Body of pancreas (tissue), 4 donors: ENCODE measurements at regions not wholly inside any gene's neighbourhood (a gene's known extent, or its start where the extent isn't known, plus 50 kb on each side); places are given as distances from the start of the nearest gene placed in this dataset.

Source experiments
- ATAC-seq: fragments of 150-250 bp; one replicate; pipeline ENCODE4 v1.9.1; 2016
- DNase-seq, 4 donors: peaks; one replicate each; pipeline ENCODE4 v3.0.0-alpha.2; 2019
- H3K27ac ChIP-seq, 4 donors: fragments of 200-600 bp; sonication (generic); 1 replicate in 3 of 4; 2 replicates in 1 of 4; pipeline versions ENCODE4 v1.5.1 to v1.6.1; 2016 to 2019; ENCODE audit warnings: mild to moderate bottlenecking in 1 of 4, mixed read lengths in 1 of 4, moderate library complexity in 1 of 4
- H3K27me3 ChIP-seq, 2 donors: fragments of 200-600 bp; sonication (generic); one replicate each; pipeline ENCODE4 v1.6.0; 2016; ENCODE audit warnings: mild to moderate bottlenecking in 1 of 2
- H3K36me3 ChIP-seq, 2 donors: fragments of 200-600 bp; sonication (generic); replicated peaks in 1 of 2; 2 replicates each; pipeline ENCODE4 v1.5.1; 2016; ENCODE audit warnings: low read depth in 2 of 2; ENCODE audit not compliant: insufficient read depth in 1 of 2
- H3K4me1 ChIP-seq: fragments of 200-600 bp; sonication (generic); one replicate; pipeline ENCODE4 v1.6.0; 2016
- H3K4me3 ChIP-seq, 2 donors: fragments of 200-600 bp; sonication (generic); 1 replicate in 1 of 2; 2 replicates in 1 of 2; pipeline ENCODE4 v1.5.1; 2016 to 2019
- H3K9me3 ChIP-seq, 3 donors: fragments of 200-600 bp; sonication (generic); 1 replicate in 2 of 3; 2 replicates in 1 of 3; pipeline ENCODE4 v1.5.1; 2016
- POLR2A ChIP-seq, 3 donors: fragments of 450-650 bp; IDR thresholded peaks; one replicate each; pipeline ENCODE4 v1.6.1; 2016; ENCODE audit warnings: antibody characterized with exemption in 3 of 3, mild to moderate bottlenecking in 2 of 3
- WGBS, 2 donors: methylation state at CpG; one replicate each; pipeline ENCODE4 v1.1.5; 2017; 5-methylcytosine and 5-hydroxymethylcytosine counted together
- intact Hi-C: fragments of 100-400 bp; cut with DNase I; formaldehyde crosslinking; loops from one replicate; pipeline ENCODE4 v1.15.1; 2023
- TF ChIP-seq, protein P1 (sequence below), 7 experiments: fragments of 450-650 bp in 4 of 7; fragments of 200-600 bp in 3 of 7; sonication (generic) in 3 of 7; IDR thresholded peaks; one replicate each; pipeline ENCODE4 v1.5.1; 2016 to 2019; ENCODE audit warnings: antibody characterized with exemption in 7 of 7

DNA sequence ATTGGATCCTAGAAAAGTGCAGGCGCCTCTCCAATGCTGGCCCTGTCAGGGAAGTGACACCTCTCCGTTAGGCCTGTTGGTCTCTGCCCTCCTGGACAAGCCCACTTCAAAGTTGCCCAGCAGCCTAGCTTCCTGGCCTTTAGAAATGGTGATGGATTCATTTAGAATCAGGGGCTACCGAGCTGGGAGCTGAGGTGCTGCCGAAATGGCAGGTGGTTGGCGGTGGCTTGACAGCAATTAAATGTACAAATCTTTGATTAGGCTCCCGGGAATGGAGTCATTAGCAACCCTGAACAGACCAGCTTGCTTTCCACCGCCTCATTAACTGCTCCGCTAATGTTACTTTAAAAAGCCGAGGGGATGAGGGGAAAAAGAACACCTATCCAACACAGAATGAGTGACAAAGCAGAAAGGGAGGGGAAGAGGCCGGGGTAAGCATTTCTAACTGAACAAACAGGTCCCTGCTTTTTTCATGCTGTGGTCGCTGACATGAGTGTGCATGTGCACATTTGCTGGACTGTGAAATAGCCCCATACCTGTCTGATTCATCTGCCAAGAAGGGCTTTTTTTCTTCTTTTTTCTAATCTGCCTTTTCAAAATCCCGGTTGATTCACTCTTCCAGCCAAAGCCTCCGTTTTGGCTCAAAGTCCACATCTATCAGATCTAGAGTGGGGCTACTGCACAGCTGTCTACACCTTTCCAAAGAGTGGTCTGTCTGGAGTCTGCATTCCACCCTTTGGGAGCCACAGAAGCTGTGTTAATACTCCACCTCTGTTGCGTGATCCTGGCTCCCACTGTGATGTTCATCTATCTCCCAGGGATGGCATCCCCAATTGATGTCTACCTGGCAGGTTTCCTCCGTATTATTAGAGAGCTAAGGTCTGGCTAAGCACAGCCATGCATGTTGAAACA, 431.9 kb downstream of the COG6 start:
- Histone ChIP-seq H3K27me3 (no peaks in the 10 kb centered on the region), H3K4me1 (peaks cover 15% of the 10 kb centered on the region), H3K9me3 (no peaks in the 10 kb centered on the region), H3K36me3 (no peaks in the 10 kb centered on the region), H3K27ac (peak overlapping the region in 1 of 4 donors; percentile 27), H3K4me3 (no peak overlapping the region)
- ATAC-seq, result peak; percentile 62
- no peak for TF ChIP-seq POLR2A (IDR thresholded peaks at IDR 0.05)
- TF ChIP-seq, protein P1, sequence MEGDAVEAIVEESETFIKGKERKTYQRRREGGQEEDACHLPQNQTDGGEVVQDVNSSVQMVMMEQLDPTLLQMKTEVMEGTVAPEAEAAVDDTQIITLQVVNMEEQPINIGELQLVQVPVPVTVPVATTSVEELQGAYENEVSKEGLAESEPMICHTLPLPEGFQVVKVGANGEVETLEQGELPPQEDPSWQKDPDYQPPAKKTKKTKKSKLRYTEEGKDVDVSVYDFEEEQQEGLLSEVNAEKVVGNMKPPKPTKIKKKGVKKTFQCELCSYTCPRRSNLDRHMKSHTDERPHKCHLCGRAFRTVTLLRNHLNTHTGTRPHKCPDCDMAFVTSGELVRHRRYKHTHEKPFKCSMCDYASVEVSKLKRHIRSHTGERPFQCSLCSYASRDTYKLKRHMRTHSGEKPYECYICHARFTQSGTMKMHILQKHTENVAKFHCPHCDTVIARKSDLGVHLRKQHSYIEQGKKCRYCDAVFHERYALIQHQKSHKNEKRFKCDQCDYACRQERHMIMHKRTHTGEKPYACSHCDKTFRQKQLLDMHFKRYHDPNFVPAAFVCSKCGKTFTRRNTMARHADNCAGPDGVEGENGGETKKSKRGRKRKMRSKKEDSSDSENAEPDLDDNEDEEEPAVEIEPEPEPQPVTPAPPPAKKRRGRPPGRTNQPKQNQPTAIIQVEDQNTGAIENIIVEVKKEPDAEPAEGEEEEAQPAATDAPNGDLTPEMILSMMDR (IDR thresholded peaks at IDR 0.05), result no peak
- 57 to 62% methylated on average over 15 of the region's 15 CpGs for WGBS, 2 donors
- peak in 3 of 4 donors; percentile 43 to 62 (median 54) for DNase-seq
- intact Hi-C loops, result loop anchor here (10.0 kb wide), 1 partner anchor 437 kb away; no protein-coding TSS in a partner anchor

DNA sequence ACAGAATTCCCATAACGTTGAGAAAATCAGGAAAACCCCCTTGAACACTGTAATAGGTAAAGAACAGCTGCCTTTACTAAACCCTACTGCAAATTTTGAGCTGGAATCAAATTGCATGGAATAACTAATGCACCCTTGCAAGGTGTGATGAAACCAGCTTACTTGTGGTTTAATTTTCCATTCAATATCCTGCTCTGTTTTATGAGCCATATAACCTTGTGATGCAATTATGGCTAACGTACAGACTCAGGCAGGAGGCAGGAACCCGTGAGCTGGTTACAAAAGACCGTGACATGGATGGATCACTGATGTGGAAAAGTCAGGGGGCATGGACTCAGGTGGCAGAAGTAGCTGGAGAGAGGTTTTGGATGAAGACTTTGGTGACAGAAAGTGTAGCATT, 438.6 kb downstream of the COG6 start:
- Histone ChIP-seq H3K9me3 (no peaks in the 10 kb centered on the region), H3K4me1 (peaks cover 9% of the 10 kb centered on the region), H3K36me3 (no peaks in the 10 kb centered on the region), H3K4me3 (no peak overlapping the region), H3K27ac (no peak overlapping the region), H3K27me3 (no peaks in the 10 kb centered on the region)
- DNase-seq (no peak), ATAC-seq (no peak)
- TF ChIP-seq, protein P1 (IDR thresholded peaks at IDR 0.05), result no peak
- TF ChIP-seq POLR2A (IDR thresholded peaks at IDR 0.05), result no peak
- WGBS, 2 donors, result 84 to 86% methylated on average over 4 of the region's 4 CpGs
- intact Hi-C loops, result no loop called here

DNA sequence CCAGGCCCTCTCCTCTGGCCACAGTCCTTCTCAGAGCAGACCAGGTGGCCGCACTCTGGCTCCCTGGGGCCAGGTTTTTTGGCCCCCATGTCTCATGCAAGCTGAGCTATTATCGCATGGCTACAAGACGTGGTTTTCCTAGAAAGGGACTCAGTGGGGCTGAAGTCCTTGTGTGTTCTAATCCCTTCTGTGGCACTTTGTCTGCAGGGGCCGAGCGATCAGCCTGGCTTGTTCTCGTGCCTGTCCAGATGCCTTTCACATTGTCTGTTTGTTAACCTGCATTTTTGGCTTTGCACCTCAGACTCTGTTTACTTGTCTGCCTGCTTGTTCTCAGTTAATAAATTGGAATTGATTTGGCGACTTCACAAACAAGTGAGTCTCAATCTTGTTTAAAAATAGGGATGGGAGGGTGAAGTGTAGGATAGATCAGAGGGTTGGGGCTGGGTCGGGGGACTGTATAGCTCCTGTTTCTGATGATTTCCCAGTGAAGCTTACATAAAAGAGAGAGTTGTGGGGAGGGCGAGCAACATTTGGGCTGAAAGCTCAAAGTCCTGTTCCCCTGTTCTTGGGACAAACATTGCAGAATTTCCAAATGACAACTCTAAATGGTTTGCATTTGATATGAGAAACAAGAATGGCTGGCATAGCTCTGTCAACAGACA, 440.4 kb downstream of the COG6 start:
- no peaks in the 10 kb centered on the region for H3K27me3 ChIP-seq
- no peaks in the 10 kb centered on the region for H3K36me3 ChIP-seq
- TF ChIP-seq POLR2A (IDR thresholded peaks at IDR 0.05), result no peak
- TF ChIP-seq, protein P1 (IDR thresholded peaks at IDR 0.05), result no peak
- ATAC-seq (peak; percentile 40), DNase-seq (no peak)
- H3K4me3 ChIP-seq, result no peak overlapping the region
- 47 to 59% methylated on average over 8 to 9 of the region's 9 CpGs for WGBS, 2 donors
- H3K9me3 ChIP-seq, result no peaks in the 10 kb centered on the region
- no peak overlapping the region for H3K27ac ChIP-seq
- intact Hi-C loops, result no loop called here
- peaks cover 9% of the 10 kb centered on the region for H3K4me1 ChIP-seq

DNA sequence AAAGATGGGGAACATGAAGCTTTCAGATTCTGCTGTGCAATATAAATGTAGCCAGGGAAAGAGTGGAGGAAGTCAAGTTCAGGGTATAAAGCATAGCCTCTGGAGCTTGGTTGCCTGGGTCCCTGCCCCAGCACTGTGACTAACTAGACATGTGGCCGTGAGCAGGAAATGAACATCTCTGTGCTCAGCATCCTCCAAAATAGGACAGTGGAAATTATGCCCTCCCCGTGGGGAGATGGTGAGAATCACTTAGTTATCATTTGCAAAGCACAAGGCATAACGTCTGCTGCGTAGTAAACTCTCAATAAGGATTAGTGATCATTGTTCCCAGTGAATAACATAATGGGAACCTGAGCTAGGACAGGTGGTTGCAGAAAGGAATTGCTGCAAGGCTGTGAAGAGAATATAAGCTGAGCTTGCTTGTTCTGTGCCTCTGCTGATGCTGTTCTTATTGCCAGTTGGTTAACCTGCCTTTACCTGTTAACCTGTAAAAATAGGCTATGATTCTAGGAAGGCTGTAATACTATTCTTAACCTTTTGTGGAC, 441.0 kb downstream of the COG6 start:
- ATAC-seq, result no peak
- WGBS, 2 donors, result 78 to 83% methylated on average over 4 of the region's 4 CpGs
- TF ChIP-seq POLR2A (IDR thresholded peaks at IDR 0.05), result no peak
- TF ChIP-seq, protein P1 (IDR thresholded peaks at IDR 0.05), result no peak

More for the DNA sequence above, 441.0 kb downstream of the COG6 start:
- Histone ChIP-seq H3K4me1 (peaks cover 9% of the 10 kb centered on the region), H3K27ac (no peak overlapping the region), H3K4me3 (no peak overlapping the region), H3K36me3 (no peaks in the 10 kb centered on the region), H3K27me3 (no peaks in the 10 kb centered on the region), H3K9me3 (no peaks in the 10 kb centered on the region)
- intact Hi-C loops, result no loop called here
- no peak for DNase-seq
